Neural progenitor cell (in vitro differentiated cells): ENCODE measurements at regions not wholly inside any gene's neighbourhood (a gene's known extent, or its start where the extent isn't known, plus 50 kb on each side); places are given as distances from the start of the nearest gene placed in this dataset.

Source experiments
- EZH2 ChIP-seq: fragments of 200-600 bp; sonication (generic); IDR thresholded peaks from 2 replicates; pipeline ENCODE4 v1.6.1; 2017; ENCODE audit warnings: antibody characterized with exemption, mild to moderate bottlenecking, moderate library complexity
- TF ChIP-seq, protein P1 (sequence below): fragments of 200-600 bp; sonication (generic); IDR thresholded peaks from 2 replicates; pipeline ENCODE4 v1.5.1; 2017; ENCODE audit warnings: antibody characterized with exemption, mild to moderate bottlenecking

DNA sequence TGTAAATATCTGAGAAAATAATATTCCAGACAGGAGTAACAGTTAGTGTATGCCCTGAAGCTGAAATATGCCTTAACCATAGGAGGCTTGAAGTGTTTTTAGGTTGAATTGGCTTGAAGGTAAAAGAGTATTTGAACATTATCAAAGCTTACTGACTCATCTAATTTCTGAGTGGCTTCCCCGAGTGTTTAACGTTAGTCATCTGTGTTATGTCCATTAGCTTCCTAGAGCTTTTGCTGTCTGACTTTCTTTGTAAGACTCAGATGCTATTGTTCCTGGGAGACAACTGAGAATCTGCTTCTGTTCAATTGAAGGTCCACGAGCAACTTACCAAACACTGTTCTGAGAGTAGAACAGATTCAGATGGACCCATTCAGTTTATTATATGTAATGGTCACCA is 656.8 kb upstream of the NECTIN3 start:
- TF ChIP-seq, protein P1, sequence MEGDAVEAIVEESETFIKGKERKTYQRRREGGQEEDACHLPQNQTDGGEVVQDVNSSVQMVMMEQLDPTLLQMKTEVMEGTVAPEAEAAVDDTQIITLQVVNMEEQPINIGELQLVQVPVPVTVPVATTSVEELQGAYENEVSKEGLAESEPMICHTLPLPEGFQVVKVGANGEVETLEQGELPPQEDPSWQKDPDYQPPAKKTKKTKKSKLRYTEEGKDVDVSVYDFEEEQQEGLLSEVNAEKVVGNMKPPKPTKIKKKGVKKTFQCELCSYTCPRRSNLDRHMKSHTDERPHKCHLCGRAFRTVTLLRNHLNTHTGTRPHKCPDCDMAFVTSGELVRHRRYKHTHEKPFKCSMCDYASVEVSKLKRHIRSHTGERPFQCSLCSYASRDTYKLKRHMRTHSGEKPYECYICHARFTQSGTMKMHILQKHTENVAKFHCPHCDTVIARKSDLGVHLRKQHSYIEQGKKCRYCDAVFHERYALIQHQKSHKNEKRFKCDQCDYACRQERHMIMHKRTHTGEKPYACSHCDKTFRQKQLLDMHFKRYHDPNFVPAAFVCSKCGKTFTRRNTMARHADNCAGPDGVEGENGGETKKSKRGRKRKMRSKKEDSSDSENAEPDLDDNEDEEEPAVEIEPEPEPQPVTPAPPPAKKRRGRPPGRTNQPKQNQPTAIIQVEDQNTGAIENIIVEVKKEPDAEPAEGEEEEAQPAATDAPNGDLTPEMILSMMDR: no peak
- no peak for TF ChIP-seq EZH2
